ENCODE measurements at regions not wholly inside any gene's neighbourhood (a gene's known extent, or its start where the extent isn't known, plus 50 kb on each side); places are given as distances from the start of the nearest gene placed in this dataset.

DNA sequence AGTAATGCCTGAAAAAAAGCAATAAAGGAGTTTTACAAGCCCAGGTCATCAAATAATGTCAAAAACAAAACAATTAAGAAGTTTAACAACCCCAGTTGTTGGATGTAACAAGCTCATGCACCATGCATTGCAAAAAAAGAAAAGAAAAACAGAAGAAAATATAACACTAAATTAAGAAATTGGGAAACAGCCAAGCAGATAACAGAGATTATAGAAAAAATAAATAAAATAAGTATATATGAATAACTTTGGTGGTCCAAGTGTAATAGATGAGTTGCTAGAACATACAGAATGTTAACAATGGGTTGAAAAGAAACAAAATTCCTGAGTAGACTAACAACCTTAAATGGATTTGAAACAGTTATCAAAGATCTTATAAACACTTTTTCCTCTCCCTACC is 573.1 kb upstream of the SOX11 start:
- no peak for DNase-seq

DNA sequence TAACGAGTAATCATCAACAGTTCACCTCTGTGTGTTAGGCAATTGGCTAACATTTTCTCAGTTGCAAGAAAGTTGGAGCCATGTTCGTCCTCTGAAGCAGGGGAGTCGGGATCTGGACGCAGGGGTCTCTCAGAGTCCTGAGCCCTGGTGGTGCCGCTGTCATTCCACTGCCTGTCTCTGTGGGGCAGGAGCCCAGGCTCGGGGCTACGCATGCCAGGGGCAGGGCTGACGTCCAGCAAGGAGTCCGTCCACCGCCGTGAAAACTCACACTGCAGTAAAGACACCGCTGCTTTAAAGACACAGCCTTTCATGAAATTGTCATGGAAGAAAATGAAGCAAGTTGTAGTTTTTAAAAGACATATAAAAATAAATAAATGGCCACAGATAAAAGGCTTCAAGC is 571.1 kb upstream of the SOX11 start:
- DNase-seq: no peak

DNA sequence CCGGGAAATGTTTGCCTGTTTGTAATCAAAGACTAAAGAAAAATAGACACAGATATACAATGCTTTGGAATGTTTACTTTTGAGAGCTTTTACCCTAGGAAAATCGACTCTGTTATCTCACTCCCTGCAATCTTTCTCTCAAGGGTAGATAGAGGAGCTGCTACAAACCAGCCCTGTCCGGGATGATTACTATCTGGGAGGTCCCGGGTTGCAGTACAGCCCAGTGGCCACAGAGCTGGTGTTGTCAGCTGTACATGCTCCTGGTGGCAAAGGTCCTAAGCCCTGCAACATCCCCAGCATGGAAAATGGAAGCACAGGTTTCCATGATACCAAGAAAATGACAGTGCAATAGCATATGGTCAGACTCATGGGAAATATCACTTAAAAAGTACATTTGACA is 570.5 kb upstream of the SOX11 start:
- no peak for DNase-seq

DNA sequence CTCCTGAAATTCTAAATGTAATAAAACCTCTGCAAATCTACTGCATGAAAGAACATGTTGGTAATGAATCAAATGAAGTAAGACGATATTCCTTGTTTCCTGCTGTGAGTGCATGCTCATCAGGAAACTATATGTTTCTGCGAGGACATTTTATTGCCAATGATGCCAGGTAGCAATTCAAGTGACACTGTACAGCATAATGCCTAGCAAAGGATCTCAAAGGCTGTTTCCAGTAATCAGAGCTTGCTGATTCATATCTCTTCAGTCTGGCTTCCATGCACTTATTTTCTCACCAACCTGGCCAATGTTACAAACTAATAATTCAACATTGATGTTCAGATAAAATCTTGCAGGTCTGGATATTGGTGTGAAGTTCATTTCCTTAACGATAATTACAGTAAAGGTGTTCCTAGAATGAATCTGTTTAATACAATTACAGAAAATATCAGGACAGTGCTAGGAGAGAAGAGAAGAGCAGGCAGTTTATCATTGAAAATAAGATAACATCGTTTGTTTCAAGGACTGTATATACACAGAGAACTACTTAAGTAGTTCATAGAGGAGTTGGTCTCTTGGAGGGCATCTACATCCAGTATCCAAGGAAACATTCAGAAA is 568.5 kb upstream of the SOX11 start:
- DNase-seq: no peak

DNA sequence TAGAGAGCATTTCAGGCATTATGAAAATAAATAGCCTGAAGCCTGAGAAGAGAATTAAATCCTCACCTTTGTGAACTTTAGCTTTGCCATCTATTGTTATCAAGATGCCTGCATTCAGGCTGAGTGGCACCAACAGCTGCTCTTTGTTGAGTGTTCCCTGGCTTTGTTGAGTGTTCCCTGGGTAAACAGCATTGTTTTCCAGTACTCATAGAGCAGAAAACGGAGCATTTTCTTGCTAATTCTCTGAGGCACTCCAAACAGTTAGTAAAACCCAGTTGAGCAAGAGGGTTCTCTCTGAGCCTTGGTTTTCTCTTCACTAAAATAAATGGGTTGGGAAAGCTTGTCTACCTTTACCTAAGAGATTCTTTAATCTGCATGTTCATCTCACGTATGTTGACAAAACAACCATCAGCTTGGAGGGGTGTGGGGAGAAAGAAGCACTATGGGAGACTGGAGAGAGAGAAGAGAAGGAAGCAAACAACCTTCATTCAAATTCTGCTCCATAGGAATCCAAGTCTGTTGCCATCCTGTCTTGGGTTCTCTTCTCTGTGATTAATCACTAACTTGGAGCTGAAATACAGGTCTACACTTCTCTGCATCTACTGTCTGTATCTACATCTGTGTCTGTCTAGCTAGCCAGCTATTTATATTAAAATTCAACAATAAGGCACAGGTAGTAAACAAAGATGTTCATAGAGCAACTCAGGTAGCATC is 567.0 kb upstream of the SOX11 start:
- no peak for DNase-seq

DNA sequence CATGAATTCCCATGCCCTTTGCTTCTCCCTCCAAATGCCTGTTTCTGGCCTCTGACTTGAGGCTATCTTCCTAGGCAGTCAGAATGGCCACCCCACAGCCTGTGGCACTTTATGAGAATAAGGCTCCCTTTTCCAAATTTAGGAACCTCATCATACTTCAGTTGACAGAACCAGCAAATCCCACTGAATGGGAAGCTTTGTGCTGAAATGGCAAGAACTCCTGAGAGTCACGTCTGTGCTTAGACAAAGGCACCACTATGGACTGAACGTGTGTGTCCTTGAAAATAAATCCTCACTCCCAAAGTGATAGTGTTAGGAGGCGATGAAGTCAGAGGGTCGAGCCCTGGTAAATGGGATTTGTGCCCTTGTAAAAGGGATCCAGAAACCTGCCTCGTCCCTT is 559.9 kb upstream of the SOX11 start:
- no peak for DNase-seq

DNA sequence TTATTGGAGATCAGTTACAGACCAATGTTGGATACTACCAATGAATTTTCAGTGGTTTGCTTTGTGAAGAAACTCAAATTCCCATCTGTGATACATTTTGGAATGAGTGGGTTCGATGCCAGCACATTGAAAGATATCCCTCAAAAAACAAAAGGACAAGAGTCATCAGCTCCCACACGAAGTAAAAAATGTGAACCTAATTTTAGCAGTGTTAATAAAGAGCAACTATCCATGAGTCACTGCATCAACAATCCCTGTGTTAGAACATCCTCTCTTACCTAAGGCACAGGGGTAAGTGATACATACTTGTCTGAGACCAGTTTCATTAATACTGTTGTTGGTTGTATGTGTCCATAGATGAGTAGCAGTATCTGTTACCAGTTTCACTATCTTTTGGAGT is 551.8 kb upstream of the SOX11 start:
- DNase-seq: no peak

DNA sequence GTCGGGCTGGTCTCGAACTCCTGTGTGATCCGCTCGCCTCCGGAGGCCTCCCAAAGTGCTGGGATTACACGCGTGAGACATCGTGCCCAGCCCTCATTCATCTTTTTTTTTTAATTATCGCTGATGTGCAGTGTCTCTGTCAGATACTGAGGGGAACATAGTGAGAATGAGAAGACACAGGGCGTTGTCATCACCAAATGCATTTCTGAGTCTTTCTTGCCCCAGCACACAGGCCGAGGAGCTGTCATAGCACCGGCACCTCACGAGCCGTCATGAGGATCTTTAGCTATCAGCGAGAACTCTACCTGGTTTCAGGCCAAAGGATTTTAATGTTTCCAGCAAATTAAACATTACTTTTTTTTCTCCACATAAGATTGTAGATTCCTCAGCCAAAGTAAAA is 548.0 kb upstream of the SOX11 start:
- DNase-seq: no peak

DNA sequence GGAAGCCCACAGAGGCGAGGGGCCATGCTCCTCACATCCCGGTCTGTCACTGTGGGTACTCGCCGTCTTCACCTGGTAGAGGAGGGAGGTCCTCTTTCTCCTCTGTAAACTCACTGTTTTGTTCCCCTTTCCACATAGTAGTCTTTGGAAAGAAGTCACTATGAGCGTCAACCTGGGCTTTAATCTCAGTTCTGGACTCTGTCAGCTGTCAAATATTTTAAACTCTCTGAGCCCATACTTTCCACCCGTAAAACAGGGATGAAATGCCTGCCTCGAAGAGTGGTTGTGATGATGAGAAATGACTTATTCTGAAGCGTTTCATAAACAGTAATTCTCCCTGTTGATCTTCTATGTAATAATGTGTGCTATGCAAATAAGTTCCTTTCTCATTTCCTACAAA is 547.1 kb upstream of the SOX11 start:
- DNase-seq: no peak

DNA sequence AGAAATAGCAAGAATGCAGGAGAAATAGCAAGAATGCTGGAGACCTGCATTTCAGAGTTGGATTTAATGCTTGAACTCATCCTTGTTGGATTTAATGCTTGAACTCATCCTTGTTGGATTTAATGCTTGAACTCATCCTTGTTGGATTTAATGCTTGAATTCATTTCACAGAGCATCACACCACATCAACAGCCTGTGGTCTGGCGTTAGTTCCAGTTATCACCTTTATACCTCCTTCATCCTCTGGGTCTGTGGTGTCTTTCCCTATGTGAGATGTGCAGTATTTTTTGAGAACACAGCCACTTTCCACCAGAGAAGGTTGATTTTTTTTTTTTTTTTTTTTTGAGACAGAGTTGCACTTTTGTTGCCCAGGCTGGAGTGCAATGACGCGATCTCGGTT is 546.4 kb upstream of the SOX11 start:
- DNase-seq: no peak

DNA sequence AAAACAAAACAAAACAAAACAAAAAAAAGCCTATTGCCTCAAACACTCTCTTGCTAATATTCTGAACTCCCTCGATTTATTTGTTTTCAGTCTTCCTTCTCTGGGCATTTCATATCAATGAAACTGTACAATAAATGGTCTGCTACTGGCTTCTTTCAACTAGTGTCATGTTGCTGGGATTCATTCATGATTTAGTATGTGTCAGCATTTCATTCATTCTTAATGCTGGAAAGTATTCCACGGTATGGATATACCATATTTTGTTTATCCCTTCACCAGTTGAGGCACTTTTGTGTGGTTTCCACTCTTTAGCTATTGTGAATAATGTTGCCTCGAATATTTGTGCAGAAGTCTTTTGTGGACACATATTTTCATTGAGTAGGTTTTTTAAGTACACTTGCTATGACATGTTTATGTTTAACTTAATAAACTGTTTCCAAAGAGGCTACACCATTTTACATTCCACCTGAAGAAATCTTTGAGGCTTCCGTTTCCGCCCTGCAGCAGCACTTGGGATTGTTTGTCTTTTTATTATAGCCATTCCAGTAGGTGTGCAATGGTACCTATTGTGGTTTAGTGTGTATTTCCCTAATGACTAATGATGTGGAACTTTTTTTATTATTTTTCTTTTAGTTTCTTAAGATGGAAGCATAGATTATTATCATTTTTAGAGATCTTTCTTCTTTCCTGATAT is 543.6 kb upstream of the SOX11 start:
- DNase-seq: no peak

DNA sequence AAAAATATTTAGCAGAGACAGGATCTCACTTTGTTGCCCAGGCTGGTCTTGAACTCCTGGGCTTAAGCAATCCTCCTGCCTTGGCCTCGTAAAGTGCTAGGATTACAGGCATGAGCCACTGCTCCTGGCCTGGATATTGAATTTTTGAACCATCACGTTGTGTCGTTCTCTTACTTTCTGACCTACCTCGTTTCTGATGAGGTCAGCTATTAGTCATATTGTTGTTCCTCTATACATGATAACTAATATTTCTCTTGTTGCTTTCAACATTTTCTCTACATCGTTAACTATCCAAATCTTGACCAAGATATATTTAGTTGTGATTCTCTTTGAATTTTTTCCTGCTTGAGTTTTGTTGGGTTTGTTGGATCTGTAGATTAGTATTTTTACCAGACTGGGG is 541.3 kb upstream of the SOX11 start:
- no peak for DNase-seq

DNA sequence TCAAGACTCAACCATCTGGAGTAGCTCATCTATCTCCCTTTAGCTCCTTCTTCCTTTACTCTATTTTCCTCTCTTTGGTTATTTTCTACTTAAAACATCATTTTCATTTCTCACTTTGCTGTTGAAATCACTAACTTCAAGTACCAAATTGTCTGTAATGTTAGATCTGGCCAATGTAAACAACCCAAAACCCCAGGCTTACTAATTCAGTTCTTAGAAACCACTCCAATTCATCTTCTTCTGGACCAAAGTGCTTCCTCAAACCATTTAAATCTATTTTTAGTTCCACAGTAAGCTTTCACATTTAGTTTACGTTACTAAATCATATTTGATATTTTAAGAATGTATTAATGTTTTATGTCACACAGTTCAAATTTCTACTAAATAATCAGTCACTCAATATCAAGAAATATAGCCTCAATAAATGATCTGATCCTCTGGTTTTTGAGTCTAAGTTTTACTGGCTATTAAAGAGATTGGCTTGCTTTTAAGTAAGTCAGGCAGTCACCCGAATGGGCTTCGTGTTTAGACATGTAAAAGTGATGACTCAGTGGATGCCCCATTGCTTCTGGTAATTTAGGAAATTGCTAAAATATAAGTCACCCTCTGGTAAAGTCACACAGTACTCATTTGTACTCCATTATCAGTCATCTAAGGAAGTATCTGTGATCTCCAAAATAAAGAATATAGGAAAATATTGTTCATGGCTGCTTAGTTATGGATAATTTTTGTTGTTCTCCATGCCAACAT is 527.2 kb upstream of the SOX11 start:
- DNase-seq: no peak

DNA sequence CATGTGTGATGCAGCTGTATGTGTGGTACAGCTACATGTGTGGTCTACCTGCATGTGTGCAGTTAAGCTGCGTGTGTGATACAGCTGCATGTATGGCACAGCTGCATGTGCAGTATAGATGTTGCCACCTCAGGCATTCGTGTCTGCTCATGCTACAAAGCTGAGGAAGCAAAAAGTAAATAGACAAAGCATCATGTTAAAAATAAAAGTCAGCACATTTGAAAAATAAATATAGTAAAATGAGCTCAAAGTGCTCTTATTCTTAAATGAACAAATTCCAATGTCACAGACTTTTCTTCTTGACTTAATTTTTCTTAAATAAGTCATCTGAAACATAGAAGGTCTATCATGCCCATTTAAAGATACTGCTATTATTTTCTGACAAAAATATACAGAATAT is 519.3 kb upstream of the SOX11 start:
- DNase-seq: no peak

DNA sequence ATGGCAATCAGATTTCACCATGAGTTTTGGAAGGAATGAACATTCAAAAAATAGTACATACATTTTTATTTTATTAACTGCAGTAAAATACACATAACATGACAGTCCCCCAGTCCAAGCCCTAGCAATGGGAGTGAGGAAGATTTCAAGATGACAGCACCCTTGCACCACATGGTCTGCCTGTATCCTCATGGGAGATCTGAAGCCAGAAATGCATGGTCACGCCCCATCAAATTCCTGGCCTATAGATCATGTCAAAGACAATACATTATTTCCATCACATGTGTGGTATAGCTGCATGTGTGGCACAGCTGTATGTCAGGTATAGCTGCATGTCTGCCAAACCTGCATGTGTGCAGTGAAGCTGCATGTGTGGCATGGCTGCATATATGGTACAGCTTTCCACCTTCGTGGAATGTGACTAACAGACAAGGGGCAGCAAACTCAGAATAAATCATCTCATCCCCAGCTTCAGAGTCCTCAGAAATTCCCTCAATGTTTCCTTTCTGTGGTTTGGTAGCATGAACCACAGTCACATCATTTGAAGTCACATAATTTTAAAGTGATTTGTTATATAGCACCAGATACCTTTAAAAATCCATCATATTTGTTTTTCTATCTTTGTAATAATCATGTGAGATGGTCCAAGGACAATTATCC is 518.2 kb upstream of the SOX11 start:
- DNase-seq: no peak

DNA sequence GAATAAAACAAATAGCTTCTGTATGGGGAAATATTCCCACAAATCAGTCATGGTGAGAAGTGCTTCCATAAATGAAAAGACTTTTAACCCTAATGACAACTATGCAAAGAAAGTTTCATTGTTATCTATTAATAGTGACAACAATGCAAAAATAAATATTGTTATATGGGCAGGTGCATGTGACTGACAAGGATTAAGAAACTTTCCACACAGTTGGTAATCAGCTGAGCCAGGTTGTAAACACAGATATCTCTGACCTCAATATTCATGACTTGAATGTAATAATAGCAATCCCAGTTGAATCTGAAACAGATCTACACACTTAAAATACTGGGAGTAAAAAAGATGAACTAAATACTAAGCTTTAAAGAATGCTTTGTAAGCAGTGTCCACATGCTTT is 517.0 kb upstream of the SOX11 start:
- DNase-seq: no peak

DNA sequence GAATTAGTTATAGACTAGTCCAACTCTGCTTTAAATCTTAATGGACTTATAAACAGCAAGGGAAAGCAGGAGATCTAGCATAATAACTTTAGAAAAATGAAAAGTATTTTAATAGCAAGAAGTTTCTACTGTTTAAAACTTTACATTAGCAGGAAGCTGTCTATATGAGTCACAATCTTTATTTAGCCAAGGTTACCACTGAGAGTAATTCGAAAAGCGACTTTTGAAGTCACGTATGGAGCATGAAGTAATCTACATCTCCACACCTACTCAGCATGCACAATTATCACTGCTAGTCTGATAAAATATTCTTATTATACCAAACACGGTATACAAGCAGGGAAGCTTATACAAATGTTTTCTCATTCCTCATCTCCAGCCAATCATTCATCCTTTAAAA is 515.4 kb upstream of the SOX11 start:
- DNase-seq: no peak

DNA sequence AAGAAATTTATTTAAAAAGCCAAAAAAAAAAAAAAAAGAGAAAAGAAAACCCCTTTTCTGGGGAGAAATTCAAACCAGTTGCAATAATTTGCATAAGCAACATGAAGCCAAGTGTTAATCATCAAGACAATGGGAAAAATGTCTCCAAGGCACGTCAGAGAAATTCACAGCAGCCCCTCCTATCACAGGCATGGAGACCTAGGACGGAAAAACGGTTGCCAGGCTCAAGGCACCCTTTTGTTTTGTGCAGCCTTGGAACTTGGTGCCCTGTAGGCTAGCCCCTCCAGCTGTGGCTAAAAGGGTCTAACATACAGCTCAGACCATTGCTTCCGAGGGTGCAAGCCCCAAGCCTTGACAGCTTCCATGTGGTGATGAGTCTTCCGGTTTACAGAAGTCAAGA is 509.2 kb upstream of the SOX11 start:
- DNase-seq: no peak

DNA sequence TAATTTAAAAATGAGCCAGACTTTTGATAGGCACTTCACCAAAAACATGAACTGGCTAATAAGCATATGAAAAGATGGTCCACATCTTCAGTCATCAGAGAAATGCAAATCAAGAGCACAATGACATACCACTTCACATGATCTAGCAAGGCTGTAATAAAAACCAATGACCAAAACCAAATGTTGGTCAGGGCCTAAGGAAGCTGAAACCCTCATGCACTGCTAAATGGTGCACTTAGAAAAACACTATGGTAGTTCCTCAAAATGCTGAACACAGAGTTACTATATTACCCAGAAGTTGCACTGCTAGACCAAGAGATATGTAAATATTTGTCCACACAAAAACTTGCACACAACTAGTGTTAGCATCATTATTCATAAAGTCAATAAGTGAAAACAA is 504.9 kb upstream of the SOX11 start:
- no peak for DNase-seq

DNA sequence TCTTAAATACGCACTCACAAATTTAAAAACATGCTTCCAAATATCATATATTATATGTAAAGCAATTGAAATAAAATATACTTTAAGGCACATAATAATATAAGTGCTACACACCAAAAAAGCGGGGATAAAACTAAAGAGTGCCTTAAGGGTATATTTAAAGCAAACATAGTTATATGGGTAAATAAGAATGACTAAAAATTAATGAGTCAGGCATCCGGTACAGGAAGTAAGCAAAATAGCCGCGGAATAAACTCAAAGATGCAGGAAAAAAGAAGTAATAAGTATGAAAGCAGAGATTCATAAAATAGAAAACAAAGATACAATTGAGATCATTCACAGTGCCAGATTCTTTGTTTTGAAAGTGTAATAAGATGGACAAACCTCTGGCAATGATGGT is 503.5 kb upstream of the SOX11 start:
- no peak for DNase-seq

DNA sequence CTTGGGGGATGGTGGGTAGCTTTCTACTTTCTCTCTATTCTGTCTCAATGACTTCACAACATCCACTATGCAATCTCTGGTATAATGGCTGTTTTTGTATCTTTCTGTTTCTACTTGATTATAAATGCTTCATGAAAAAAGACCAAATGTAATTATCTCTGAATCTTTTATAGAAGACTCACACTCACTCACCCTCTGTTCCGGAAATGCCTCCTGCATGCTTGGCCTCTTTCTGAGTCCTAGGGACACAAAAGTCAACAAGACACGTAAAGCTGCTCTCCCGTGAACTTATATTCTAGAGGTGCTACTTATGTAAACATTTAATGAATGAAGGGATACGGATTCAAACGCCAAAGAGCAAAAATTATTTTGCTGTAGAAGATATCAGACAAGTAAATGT is 502.2 kb upstream of the SOX11 start:
- no peak for DNase-seq

DNA sequence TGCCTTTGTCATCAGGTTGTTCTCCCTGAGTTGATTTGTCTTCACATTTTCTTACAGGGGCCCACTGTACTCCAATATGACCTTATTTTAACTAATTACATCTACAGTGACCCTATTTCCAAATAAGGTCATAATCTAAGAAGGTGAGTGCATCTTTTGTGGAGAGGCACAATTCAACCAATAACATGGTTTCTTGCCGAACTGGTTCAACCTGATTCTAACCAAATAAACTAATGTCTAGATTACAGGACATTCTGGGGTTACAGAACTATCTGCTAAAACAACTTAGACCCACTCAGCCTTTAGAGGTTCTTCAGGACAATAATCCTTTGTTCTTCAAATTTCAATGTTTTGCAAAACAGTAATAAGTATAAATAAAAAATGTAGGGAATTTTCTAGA is 496.5 kb upstream of the SOX11 start:
- DNase-seq: no peak

DNA sequence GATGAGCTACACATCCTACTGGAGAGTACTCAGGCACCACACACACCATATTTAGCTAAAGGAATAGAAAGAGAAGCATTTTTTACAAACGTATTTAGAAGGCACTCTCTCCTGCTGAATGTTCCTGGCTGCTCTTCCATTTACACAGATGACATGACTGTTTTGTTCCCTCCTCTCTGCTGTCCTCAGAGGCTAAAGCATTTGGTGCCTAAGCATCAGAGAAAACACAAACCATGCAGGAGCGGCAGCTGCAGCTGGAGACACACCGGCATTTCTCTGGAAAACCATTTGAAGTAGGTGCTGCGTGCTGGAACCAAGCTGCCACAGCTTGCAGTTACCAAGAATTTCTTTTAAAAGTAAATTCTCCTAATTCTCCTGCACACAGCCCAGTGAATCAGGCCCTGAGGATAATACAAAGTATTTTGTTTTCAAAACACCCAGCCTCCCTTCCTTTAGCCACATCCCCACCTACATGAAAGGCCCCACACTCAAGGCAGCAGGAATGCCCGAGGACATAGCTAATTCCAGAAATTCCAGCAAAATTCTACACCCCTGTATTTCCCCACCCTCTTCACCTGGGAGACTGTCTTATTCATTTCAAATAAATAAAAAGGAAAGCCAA is 488.9 kb upstream of the SOX11 start:
- DNase-seq: no peak
